ENCODE measurements at regions not wholly inside any gene's neighbourhood (a gene's known extent, or its start where the extent isn't known, plus 50 kb on each side); places are given as distances from the start of the nearest gene placed in this dataset.

DNA sequence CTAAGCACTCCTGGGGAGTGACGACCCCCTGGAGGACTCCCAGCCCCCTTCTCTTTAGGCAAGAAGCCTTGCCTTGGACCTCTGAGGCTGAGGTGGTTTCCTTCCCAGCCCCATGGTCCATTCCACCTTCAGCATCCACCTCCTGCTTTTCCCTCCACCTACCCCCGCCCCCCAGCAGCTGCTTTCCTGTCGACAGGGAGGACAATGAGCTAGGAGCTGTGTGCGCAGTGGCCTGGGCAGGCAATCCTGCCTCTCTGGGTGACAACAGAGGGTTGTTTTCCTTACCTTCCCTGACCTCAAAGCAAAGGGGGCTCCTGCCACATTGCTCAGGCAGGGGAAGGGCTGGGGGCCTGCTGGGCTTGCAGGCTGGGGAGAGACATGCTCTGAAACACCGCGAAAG is 123.5 kb downstream of the BCOR start:
- TF ChIP-seq POLR2AphosphoS5 (IDR thresholded peaks at IDR 0.05; ENCODE audit: low read depth, low read length) (no peak), TAF1 (IDR thresholded peaks at IDR 0.05; ENCODE audit: borderline replicate concordance, low read depth, low read length) (no peak), POLR2A (IDR thresholded peaks at IDR 0.05; ENCODE audit: low read depth, low read length) (no peak)

All from GM12892 (cell line).